GM23338 (cell line): ENCODE measurements at regions not wholly inside any gene's neighbourhood (a gene's known extent, or its start where the extent isn't known, plus 50 kb on each side); places are given as distances from the start of the nearest gene placed in this dataset.

Experiments used
- EZH2 ChIP-seq: fragments of 200-600 bp; sonication (generic); IDR thresholded peaks from one replicate; pipeline ENCODE4 v1.8.0; 2017; ENCODE audit warnings: antibody characterized with exemption, mild to moderate bottlenecking, low read depth; ENCODE audit not compliant: unreplicated experiment
- EZH2phosphoT487 ChIP-seq: fragments of 200-600 bp; sonication (generic); IDR thresholded peaks from one replicate; pipeline ENCODE4 v1.8.1; 2018; ENCODE audit warnings: antibody characterized with exemption; ENCODE audit not compliant: unreplicated experiment
- JUNB ChIP-seq: IDR thresholded peaks from one replicate; pipeline ENCODE4 v1.6.1; 2016; ENCODE audit warnings: antibody characterized with exemption; ENCODE audit not compliant: unreplicated experiment
- POLR2AphosphoS5 ChIP-seq: IDR thresholded peaks from 2 replicates; pipeline ENCODE4 v1.6.1; 2016; ENCODE audit warnings: antibody characterized with exemption, low read depth
- TF ChIP-seq, protein P1 (sequence below), 2 experiments: fragments of 200-600 bp in 1 of 2; sonication (generic) in 1 of 2; conservative IDR thresholded peaks; 2 replicates each; pipeline versions ENCODE4 v1.5.1 to v1.6.1; 2016 to 2017; ENCODE audit warnings: antibody characterized with exemption in 2 of 2, low read depth in 2 of 2, mild to moderate bottlenecking in 2 of 2, moderate library complexity in 1 of 2

DNA sequence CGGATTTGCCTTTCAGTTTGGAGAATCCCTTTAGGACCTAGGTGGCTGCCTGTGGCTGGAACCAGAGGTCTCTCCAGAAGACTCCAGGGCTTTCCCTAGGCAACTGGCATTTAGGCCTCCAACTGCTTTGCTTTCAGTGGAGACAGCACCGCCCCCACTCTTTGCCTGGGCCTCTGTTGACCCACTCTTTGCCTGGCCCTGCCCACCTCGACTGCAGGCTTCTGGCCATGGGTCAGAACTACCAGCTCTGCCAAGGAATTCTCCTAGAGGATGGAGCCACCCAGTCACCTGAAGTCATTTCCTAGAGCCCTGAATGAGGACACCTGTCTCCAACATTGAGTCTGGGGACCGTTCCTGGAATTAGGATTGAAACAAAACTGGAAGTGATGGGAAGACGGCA, 439.0 kb upstream of the CDH4 start:
- TF ChIP-seq, protein P1, sequence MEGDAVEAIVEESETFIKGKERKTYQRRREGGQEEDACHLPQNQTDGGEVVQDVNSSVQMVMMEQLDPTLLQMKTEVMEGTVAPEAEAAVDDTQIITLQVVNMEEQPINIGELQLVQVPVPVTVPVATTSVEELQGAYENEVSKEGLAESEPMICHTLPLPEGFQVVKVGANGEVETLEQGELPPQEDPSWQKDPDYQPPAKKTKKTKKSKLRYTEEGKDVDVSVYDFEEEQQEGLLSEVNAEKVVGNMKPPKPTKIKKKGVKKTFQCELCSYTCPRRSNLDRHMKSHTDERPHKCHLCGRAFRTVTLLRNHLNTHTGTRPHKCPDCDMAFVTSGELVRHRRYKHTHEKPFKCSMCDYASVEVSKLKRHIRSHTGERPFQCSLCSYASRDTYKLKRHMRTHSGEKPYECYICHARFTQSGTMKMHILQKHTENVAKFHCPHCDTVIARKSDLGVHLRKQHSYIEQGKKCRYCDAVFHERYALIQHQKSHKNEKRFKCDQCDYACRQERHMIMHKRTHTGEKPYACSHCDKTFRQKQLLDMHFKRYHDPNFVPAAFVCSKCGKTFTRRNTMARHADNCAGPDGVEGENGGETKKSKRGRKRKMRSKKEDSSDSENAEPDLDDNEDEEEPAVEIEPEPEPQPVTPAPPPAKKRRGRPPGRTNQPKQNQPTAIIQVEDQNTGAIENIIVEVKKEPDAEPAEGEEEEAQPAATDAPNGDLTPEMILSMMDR (conservative IDR thresholded peaks at IDR 0.05; ENCODE audit: low read depth in 2 of 2): no peak
- TF ChIP-seq EZH2 (no peak), JUNB (no peak), POLR2AphosphoS5 (no peak), EZH2phosphoT487 (no peak)
